Activated CD8-positive, alpha-beta memory T cell treated with anti-CD3 and anti-CD28 coated beads, Interleukin-2, amount 10 ng/mL, durations not matched to agents 7 days and 5 days (primary cell): ENCODE measurements at regions not wholly inside any gene's neighbourhood (a gene's known extent, or its start where the extent isn't known, plus 50 kb on each side); places are given as distances from the start of the nearest gene placed in this dataset.
A peak's percentile ranks its signal among the peaks of the same experiment; 100 is the strongest.
"Not testable (repeated sequence)": the region's sequence is repeated elsewhere in the genome, so short reads cannot be mapped to it uniquely, and the experiment has no call there.

ENCODE experiments used
- ATAC-seq: fragments of 150-1000 bp; cut with Tn5 transposase; one replicate; pipeline ENCODE4 v1.10.0; 2021; ENCODE audit warnings: moderate library complexity
- CTCF ChIA-PET: fragments of 350-600 bp; sonication (Branson Sonifier 250); formaldehyde crosslinking; loops from one replicate; lab custom pipeline; 2021; ENCODE audit warnings: antibody characterized with exemption; lab: Charles Lee
- DNase-seq: peaks from one replicate; pipeline ENCODE4 v3.0.0-alpha.2; 2020
- H3K27ac Mint-ChIP-seq: one replicate; pipeline ENCODE4 v1.8.0; 2021; ENCODE audit warnings: mild to moderate bottlenecking, mixed read lengths
- H3K27me3 Mint-ChIP-seq: one replicate; pipeline ENCODE4 v1.8.0; 2021; ENCODE audit warnings: mixed read lengths
- H3K36me3 Mint-ChIP-seq: one replicate; pipeline ENCODE4 v1.8.0; 2021; ENCODE audit warnings: mild to moderate bottlenecking, mixed read lengths
- H3K4me1 Mint-ChIP-seq: one replicate; pipeline ENCODE4 v1.8.0; 2021; ENCODE audit warnings: mixed read lengths
- H3K4me3 Mint-ChIP-seq: one replicate; pipeline ENCODE4 v1.8.0; 2021; ENCODE audit warnings: mild to moderate bottlenecking, moderate library complexity, mixed read lengths
- H3K9me3 Mint-ChIP-seq: one replicate; pipeline ENCODE4 v1.8.0; 2022; ENCODE audit warnings: low read depth, mixed read lengths

DNA sequence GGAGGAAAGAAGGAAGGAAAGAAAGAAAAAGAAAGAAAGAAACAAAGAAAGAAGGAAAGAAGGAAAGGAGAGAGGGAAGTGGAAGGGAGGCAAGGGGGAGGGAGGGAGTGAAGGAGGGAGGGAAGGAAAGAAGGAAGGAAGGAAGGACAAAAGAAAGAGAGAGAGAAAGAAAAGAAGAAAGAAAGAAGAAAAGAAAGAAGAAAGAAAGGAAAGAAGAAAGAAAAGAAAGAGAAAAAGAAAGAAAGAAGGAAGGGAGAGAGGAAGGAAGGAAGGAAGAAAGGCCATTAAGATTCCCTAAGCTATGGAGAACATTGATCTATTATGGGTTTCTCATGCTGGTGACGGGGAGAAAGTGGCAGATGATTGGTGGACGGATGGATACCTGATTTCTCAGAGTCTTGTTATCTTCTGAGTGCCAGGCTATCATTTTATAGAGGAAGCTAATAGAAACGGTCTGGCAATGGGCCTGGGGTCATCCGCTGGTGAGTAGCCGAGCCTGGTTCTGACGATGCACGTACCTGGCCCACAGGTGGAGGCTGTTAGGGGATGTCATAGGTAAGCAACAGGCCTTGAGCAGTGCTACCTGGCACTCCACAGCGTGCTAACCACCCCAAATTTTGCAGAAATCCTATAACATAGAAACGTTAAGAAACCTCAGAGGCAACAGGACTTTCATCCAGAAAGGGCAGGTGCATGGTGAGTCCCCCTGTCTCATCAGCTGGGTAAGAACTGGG is 142.9 kb downstream of the SHOX start:
- no peak for DNase-seq

GRCh38 chrX:771536-771935 is 140.9 kb downstream of the SHOX start:
- no peak overlapping the region for H3K4me3 Mint-ChIP-seq
- peaks cover 31% of the 10 kb centered on the region for H3K9me3 Mint-ChIP-seq

More for the DNA sequence above, 142.9 kb downstream of the SHOX start:
- H3K4me1 Mint-ChIP-seq, result no peaks in the 10 kb centered on the region
- no peak overlapping the region for H3K4me3 Mint-ChIP-seq
- H3K27me3 Mint-ChIP-seq, result no peaks in the 10 kb centered on the region
- CTCF ChIA-PET, result no interaction called here
- H3K9me3 Mint-ChIP-seq, result peaks cover 16% of the 10 kb centered on the region
- ATAC-seq, result no peak
- H3K27ac Mint-ChIP-seq, result no peak overlapping the region
- H3K36me3 Mint-ChIP-seq, result no peaks in the 10 kb centered on the region

DNA sequence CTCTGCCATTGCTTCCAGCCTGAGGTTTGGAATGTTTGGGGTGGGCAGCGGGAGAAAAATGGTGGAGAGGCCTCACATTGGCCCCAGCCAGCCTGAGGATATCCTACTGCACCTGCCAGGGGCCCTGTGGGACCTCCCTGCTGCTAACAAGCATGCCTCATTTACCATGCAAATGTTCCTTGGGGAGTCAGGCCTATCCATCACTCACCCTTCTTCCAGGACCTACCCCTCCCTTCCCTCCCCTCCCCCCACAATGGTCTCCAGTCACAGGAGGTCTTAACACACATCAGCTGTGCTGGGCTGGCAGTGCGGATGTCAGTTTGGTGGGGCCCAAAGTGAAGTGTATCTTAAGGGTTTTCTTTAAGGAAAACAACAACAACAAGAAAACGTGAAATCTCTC is 139.2 kb downstream of the SHOX start:
- H3K4me3 Mint-ChIP-seq, result no peak overlapping the region

More at GRCh38 chrX:771536-771935, 140.9 kb downstream of the SHOX start:
- Mint-ChIP-seq H3K27me3 (no peaks in the 10 kb centered on the region), H3K36me3 (no peaks in the 10 kb centered on the region), H3K4me1 (no peaks in the 10 kb centered on the region), H3K27ac (no peak overlapping the region)
- CTCF ChIA-PET, result no interaction called here
- peak; percentile 7 for DNase-seq
- ATAC-seq, result no peak

GRCh38 chrX:768596-768995 is 138.0 kb downstream of the SHOX start:
- no peaks in the 10 kb centered on the region for H3K27me3 Mint-ChIP-seq
- H3K4me3 Mint-ChIP-seq, result no peak overlapping the region
- no peaks in the 10 kb centered on the region for H3K36me3 Mint-ChIP-seq
- DNase-seq, result peak; percentile 7
- H3K27ac Mint-ChIP-seq, result no peak overlapping the region
- H3K4me1 Mint-ChIP-seq, result no peaks in the 10 kb centered on the region
- peaks cover 31% of the 10 kb centered on the region for H3K9me3 Mint-ChIP-seq
- ATAC-seq, result no peak
- CTCF ChIA-PET, result no interaction called here

More for the DNA sequence above, 139.2 kb downstream of the SHOX start:
- CTCF ChIA-PET, result no interaction called here
- Mint-ChIP-seq H3K4me1 (no peaks in the 10 kb centered on the region), H3K9me3 (peaks cover 31% of the 10 kb centered on the region), H3K36me3 (no peaks in the 10 kb centered on the region), H3K27ac (no peak overlapping the region), H3K27me3 (no peaks in the 10 kb centered on the region)
- ATAC-seq, result no peak
- DNase-seq, result peak; percentile 8

DNA sequence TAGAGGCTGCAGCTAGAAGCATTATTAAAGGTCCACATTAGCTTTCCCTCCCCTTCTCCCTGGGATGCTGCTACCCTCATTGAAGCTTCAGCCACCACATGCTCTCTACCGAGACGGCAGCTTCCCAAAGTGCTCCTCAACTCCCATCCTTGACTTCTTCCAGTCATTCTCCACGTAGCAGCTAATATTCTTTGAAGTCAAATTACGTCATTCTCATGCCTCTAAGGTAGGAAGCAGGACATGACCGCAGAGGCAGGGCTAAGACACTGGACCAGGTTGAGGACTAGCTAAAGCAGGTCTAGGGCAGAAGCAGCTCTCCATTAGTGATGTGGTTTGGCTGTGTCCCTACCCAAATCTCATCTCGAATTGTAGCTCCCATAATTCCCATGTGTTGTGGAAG is 128.3 kb downstream of the SHOX start:
- Mint-ChIP-seq H3K27me3 (no peaks in the 10 kb centered on the region), H3K4me1 (no peaks in the 10 kb centered on the region), H3K36me3 (no peaks in the 10 kb centered on the region), H3K9me3 (peaks cover 6% of the 10 kb centered on the region), H3K4me3 (no peak overlapping the region), H3K27ac (no peak overlapping the region)
- ATAC-seq (no peak), DNase-seq (no peak)
- CTCF ChIA-PET, result no interaction called here

DNA sequence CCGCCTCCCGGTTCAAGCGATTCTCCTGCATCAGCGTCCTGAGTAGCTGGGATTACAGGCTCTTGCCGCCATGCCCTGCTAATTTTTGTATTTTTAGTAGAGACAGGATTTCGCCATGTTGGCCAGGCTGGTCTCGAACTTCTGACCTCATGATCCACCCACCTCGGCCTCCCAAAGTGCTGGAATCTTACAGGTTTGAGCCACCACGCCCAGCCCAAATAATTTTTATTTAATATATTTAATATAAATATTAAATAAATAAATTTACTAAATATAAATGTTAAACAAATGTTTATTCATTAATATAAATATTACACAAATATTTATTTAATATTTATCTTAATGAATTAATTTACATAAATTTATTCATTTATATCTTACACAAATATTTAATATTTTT is 120.2 kb downstream of the SHOX start:
- Mint-ChIP-seq H3K4me1 (no peaks in the 10 kb centered on the region), H3K4me3 (no peak overlapping the region), H3K27me3 (no peaks in the 10 kb centered on the region), H3K36me3 (no peaks in the 10 kb centered on the region), H3K9me3 (peaks cover 6% of the 10 kb centered on the region), H3K27ac (no peak overlapping the region)
- DNase-seq (no peak), ATAC-seq (no peak)
- CTCF ChIA-PET, result no interaction called here

DNA sequence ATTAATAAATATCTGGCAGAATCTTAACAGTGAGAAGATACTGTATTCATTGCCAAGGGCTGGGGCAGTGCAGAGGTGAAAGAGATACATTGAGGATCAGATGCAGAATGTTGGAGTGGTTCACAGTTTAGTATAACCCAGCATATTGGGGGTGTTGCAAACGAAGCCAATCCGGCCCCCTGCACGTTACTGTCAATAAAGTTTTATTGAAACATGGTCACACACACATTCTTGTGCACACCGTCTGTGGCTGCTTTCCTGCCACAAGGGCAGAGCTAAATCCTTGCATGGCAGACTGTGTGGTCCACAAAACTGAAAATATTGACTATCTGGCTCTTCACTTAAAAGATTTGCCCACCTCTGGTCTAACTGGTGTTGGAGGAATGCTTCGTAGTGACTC is 119.7 kb downstream of the SHOX start:
- H3K4me3 Mint-ChIP-seq, result no peak overlapping the region
- no peaks in the 10 kb centered on the region for H3K27me3 Mint-ChIP-seq
- H3K9me3 Mint-ChIP-seq, result peaks cover 10% of the 10 kb centered on the region
- CTCF ChIA-PET, result no interaction called here
- H3K4me1 Mint-ChIP-seq, result no peaks in the 10 kb centered on the region
- no peaks in the 10 kb centered on the region for H3K36me3 Mint-ChIP-seq
- no peak overlapping the region for H3K27ac Mint-ChIP-seq
- no peak for DNase-seq
- ATAC-seq, result no peak

DNA sequence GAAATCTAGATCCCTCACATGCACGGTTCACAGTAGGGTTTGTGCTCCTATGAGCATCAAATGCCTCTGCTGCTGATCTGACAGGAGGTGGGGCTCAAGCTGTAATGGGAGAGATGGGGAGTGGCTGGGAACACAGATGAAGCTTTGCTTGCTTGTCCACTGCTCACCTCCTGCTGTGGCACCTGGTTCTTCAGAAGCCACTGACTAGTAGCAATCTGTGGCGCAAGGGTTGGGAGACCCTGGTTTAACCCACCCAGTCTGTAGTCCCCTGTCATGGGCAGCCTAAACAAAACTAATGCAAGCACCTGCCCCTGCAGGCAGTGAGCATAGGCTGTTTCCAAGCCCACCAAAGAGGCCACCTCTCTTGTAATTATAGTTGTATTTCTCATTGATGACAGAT is 116.6 kb downstream of the SHOX start:
- H3K27me3 Mint-ChIP-seq, result no peaks in the 10 kb centered on the region
- no peaks in the 10 kb centered on the region for H3K4me1 Mint-ChIP-seq
- no peak for ATAC-seq
- CTCF ChIA-PET, result no interaction called here
- no peak overlapping the region for H3K4me3 Mint-ChIP-seq
- no peaks in the 10 kb centered on the region for H3K36me3 Mint-ChIP-seq
- H3K27ac Mint-ChIP-seq, result no peak overlapping the region
- peaks cover 14% of the 10 kb centered on the region for H3K9me3 Mint-ChIP-seq
- no peak for DNase-seq

DNA sequence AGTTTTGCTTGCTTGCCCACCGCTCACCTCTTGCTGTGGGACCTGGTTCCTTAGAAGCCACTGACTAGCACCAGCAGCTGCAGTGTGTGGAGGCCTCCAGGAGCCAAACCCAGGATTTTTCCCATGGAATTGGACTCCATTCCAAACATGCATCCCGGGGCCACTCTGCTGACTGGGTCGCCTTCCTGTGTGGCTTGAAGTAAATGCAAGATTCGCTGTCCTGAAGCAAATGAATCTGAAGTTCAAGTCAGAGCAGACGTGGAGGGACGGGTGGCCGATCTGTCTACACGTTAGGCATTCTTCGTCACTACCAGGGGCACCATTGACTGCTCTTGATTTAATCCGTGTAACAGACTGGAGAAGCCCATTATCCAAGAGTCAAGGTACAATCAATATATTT is 109.0 kb downstream of the SHOX start:
- CTCF ChIA-PET, result no interaction called here
- no peak for DNase-seq

DNA sequence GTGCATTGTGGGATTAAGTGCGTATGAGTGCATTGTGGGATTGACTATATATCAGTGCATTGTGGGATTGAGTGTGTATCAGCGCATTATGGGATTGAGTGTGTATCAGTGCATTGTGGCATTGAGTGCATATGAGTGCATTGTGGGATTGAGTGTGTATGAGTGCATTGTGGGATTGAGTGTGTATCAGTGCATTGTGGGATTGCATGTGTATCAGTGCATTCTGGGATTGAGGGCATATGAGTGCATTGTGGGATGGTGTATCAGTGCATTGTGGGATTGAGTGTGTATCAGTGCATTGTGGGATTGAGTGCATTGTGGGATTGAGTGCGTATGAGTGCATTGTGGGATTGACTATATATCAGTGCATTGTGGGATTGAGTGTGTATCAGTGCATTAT is 106.4 kb downstream of the SHOX start:
- ATAC-seq, H3K4me1 Mint-ChIP-seq, H3K27me3 Mint-ChIP-seq, DNase-seq, H3K27ac Mint-ChIP-seq, H3K36me3 Mint-ChIP-seq, H3K4me3 Mint-ChIP-seq, CTCF ChIA-PET: not testable (repeated sequence)
- peaks cover 22% of the 10 kb centered on the region for H3K9me3 Mint-ChIP-seq

More for the DNA sequence above, 109.0 kb downstream of the SHOX start:
- H3K4me3 Mint-ChIP-seq, result no peak overlapping the region
- ATAC-seq, result no peak
- peaks cover 25% of the 10 kb centered on the region for H3K9me3 Mint-ChIP-seq
- no peak overlapping the region for H3K27ac Mint-ChIP-seq
- H3K36me3 Mint-ChIP-seq, result no peaks in the 10 kb centered on the region
- H3K4me1 Mint-ChIP-seq, result no peaks in the 10 kb centered on the region
- H3K27me3 Mint-ChIP-seq, result no peaks in the 10 kb centered on the region

- no peak overlapping the region for H3K4me3 Mint-ChIP-seq
- no peaks in the 10 kb centered on the region for H3K27me3 Mint-ChIP-seq
- CTCF ChIA-PET, result no interaction called here
- no peak for DNase-seq
- H3K4me1 Mint-ChIP-seq, result no peaks in the 10 kb centered on the region
- H3K9me3 Mint-ChIP-seq, result peaks cover 9% of the 10 kb centered on the region
- H3K27ac Mint-ChIP-seq, result no peak overlapping the region
- no peaks in the 10 kb centered on the region for H3K36me3 Mint-ChIP-seq
- ATAC-seq, result no peak
These were observed 103.8 kb downstream of the SHOX start for GRCh38 chrX:734362-734761.

DNA sequence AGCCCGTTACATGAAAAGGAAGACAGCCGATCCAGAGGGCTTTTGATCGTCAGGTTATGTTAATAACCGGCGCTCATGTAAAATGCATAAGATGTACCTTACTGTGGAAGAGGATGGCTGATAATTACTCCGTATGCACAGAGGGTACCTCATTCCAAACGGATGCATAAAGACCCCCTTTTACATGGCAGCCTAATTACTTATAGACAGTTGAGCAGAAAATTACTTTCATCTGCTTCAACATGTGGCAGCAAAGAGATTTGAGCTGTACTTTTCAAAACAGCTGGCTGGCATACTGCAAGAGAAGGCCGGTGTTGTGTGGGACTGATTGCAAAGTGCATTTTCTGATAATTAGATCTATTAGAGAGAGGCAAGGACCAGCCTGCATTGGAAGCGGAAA is 103.4 kb downstream of the SHOX start:
- DNase-seq (no peak), ATAC-seq (no peak)
- Mint-ChIP-seq H3K4me3 (no peak overlapping the region), H3K4me1 (no peaks in the 10 kb centered on the region), H3K9me3 (peaks cover 8% of the 10 kb centered on the region), H3K27me3 (no peaks in the 10 kb centered on the region), H3K36me3 (no peaks in the 10 kb centered on the region), H3K27ac (no peak overlapping the region)
- CTCF ChIA-PET, result no interaction called here

GRCh38 chrX:729583-730409 is 99.2 kb downstream of the SHOX start:
- CTCF ChIA-PET, result no interaction called here
- DNase-seq (no peak), ATAC-seq (no peak)
- Mint-ChIP-seq H3K27me3 (no peaks in the 10 kb centered on the region), H3K36me3 (peaks cover 3% of the 10 kb centered on the region), H3K9me3 (peaks cover 10% of the 10 kb centered on the region), H3K4me3 (no peak overlapping the region), H3K27ac (no peak overlapping the region), H3K4me1 (no peaks in the 10 kb centered on the region)

DNA sequence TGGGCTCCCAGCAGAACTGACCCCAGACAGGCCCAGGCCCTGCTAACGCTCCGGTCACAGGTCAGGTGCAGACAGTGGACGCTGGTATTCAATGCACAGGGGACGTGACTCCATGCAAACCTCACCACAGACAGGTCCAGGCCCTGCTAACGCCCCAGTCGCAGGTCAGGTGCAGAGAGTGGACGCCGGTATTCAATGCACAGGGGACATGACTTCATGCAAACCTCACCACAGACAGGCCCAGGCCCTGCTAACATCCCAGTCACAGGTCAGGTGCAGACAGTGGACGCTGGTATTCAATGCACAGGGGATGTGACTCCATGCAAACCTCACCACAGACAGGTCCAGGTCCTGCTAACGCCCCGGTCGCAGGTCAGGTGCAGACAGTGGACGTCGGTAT is 98.5 kb downstream of the SHOX start:
- ATAC-seq, H3K27ac Mint-ChIP-seq, H3K27me3 Mint-ChIP-seq, H3K36me3 Mint-ChIP-seq, H3K4me3 Mint-ChIP-seq, CTCF ChIA-PET, DNase-seq, H3K4me1 Mint-ChIP-seq: not testable (repeated sequence)
- H3K9me3 Mint-ChIP-seq, result peaks cover 15% of the 10 kb centered on the region
